PC-9 (cell line): ENCODE measurements at regions not wholly inside any gene's neighbourhood (a gene's known extent, or its start where the extent isn't known, plus 50 kb on each side); places are given as distances from the start of the nearest gene placed in this dataset.

Source experiments
- EZH2 ChIP-seq: fragments of 200-600 bp; sonication (generic); IDR thresholded peaks from 2 replicates; pipeline ENCODE4 v1.8.0; 2017; ENCODE audit warnings: antibody characterized with exemption, low read depth
- TF ChIP-seq, protein P1 (sequence below): fragments of 200-600 bp; sonication (generic); conservative IDR thresholded peaks from 2 replicates; pipeline ENCODE4 v1.6.1; 2017; ENCODE audit warnings: mixed run types, antibody characterized with exemption, mild to moderate bottlenecking, moderate library complexity

DNA sequence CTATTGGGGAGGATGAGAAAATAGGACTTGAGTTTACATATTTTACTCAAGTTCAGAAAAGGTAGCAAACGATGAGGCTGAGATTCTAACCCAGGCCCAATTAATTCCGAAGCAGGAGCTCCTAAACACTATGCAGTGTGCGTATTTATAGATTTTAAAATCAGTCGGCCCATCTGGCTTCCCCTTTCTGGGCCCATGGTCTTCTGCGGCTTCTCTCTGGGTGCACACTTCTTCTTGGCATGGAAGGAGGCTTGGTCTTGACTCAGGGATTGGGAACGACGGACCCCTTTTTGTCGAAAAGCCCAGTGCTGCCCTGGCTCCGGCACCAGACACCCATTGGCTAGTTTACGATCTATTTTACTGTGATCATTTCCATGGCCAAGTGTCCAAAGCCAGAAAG, 1433.8 kb downstream of the BRD1 start:
- TF ChIP-seq, protein P1, sequence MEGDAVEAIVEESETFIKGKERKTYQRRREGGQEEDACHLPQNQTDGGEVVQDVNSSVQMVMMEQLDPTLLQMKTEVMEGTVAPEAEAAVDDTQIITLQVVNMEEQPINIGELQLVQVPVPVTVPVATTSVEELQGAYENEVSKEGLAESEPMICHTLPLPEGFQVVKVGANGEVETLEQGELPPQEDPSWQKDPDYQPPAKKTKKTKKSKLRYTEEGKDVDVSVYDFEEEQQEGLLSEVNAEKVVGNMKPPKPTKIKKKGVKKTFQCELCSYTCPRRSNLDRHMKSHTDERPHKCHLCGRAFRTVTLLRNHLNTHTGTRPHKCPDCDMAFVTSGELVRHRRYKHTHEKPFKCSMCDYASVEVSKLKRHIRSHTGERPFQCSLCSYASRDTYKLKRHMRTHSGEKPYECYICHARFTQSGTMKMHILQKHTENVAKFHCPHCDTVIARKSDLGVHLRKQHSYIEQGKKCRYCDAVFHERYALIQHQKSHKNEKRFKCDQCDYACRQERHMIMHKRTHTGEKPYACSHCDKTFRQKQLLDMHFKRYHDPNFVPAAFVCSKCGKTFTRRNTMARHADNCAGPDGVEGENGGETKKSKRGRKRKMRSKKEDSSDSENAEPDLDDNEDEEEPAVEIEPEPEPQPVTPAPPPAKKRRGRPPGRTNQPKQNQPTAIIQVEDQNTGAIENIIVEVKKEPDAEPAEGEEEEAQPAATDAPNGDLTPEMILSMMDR: no peak
- no peak for TF ChIP-seq EZH2
